ENCODE measurements at regions not wholly inside any gene's neighbourhood (a gene's known extent, or its start where the extent isn't known, plus 50 kb on each side); places are given as distances from the start of the nearest gene placed in this dataset.
A peak's percentile ranks its signal among the peaks of the same experiment; 100 is the strongest.

DNA sequence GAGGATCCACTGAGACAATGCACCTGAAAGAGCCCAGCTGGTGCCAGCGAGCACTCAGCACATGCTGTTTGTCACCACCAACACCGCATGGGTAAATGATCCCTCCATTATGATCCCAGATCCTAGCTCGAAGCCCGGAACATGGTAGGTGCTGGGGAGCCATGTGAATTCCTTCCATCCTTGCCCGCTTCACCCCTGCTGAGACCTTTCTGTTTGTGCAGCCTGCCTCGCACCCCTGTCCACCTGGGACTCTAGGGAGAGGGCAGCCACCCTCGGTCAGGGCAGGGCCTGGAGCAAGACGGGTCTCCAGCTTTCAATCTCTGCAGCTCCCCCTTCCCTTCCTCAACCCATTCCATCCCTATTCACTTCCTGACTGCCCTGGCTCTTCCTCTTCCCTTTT is 116.2 kb upstream of the ALX4 start:
- Mint-ChIP-seq H3K36me3 (no peaks in the 10 kb centered on the region), H3K4me3 (no peak overlapping the region), H3K4me1 (peaks cover 11% of the 10 kb centered on the region), H3K27me3 (ENCODE audit: low read depth) (peaks cover 3% of the 10 kb centered on the region), H3K9me3 (no peaks in the 10 kb centered on the region), H3K27ac (no peak overlapping the region)
- TF ChIP-seq ZNF423 (CRISPR knock-in tag; IDR thresholded peaks at IDR 0.05) = no peak
- TF ChIP-seq, protein P1, sequence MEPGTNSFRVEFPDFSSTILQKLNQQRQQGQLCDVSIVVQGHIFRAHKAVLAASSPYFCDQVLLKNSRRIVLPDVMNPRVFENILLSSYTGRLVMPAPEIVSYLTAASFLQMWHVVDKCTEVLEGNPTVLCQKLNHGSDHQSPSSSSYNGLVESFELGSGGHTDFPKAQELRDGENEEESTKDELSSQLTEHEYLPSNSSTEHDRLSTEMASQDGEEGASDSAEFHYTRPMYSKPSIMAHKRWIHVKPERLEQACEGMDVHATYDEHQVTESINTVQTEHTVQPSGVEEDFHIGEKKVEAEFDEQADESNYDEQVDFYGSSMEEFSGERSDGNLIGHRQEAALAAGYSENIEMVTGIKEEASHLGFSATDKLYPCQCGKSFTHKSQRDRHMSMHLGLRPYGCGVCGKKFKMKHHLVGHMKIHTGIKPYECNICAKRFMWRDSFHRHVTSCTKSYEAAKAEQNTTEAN (CRISPR knock-in tag; IDR thresholded peaks at IDR 0.05) = no peak
- ChIA-PET CTCF (interaction anchor here (0.6 to 2.2 kb wide), 10 partner anchors 10 to 148 kb away, joined by 3 to 11 read pairs (median 5); no protein-coding TSS in a partner anchor), POLR2A (interaction anchor here (0.5 kb wide), 1 partner anchor 188 kb away, joined by 3 read pairs; no protein-coding TSS in a partner anchor)
- ATAC-seq = no peak
- no peak for DNase-seq (ENCODE audit: low spot score)

DNA sequence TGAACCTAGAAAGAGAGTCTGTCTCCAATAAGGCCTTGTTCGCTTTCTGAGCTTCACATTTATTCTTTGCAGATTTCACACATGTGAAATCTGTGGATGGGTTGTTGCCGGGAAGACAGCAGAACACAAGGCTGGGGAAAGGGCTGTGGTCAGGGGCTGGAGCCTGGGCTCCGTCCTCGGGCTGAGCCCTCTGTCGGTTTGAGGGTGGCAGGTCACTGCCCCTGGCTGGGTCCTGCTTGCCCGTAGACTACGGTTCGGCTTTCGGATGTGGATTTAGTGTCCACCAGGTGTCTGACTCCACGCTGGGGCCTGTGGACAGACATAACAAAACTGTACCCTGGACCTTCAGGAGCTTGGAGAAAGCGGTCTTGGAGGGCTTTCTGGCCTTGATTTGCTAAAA is 117.0 kb upstream of the ALX4 start:
- no peaks in the 10 kb centered on the region for H3K9me3 Mint-ChIP-seq
- no peak for TF ChIP-seq EMX1 (CRISPR knock-in tag; IDR thresholded peaks at IDR 0.05)
- no peak for TF ChIP-seq SP1 (CRISPR knock-in tag; conservative IDR thresholded peaks at IDR 0.05)
- TF ChIP-seq, protein P2, sequence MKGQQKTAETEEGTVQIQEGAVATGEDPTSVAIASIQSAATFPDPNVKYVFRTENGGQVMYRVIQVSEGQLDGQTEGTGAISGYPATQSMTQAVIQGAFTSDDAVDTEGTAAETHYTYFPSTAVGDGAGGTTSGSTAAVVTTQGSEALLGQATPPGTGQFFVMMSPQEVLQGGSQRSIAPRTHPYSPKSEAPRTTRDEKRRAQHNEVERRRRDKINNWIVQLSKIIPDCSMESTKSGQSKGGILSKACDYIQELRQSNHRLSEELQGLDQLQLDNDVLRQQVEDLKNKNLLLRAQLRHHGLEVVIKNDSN (CRISPR knock-in tag; IDR thresholded peaks at IDR 0.05) = no peak
- no peak for TF ChIP-seq SMAD3 (CRISPR knock-in tag; IDR thresholded peaks at IDR 0.05; ENCODE audit: borderline replicate concordance)
- TF ChIP-seq, protein P3, sequence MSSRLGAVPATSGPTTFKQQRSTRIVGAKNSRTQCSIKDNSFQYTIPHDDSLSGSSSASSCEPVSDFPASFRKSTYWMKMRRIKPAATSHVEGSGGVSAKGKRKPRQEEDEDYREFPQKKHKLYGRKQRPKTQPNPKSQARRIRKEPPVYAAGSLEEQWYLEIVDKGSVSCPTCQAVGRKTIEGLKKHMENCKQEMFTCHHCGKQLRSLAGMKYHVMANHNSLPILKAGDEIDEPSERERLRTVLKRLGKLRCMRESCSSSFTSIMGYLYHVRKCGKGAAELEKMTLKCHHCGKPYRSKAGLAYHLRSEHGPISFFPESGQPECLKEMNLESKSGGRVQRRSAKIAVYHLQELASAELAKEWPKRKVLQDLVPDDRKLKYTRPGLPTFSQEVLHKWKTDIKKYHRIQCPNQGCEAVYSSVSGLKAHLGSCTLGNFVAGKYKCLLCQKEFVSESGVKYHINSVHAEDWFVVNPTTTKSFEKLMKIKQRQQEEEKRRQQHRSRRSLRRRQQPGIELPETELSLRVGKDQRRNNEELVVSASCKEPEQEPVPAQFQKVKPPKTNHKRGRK (CRISPR knock-in tag; IDR thresholded peaks at IDR 0.05; ENCODE audit: borderline replicate concordance) = no peak
- TF ChIP-seq, protein P4, sequence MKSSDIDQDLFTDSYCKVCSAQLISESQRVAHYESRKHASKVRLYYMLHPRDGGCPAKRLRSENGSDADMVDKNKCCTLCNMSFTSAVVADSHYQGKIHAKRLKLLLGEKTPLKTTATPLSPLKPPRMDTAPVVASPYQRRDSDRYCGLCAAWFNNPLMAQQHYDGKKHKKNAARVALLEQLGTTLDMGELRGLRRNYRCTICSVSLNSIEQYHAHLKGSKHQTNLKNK (CRISPR knock-in tag; IDR thresholded peaks at IDR 0.05) = no peak
- TF ChIP-seq, protein P5, sequence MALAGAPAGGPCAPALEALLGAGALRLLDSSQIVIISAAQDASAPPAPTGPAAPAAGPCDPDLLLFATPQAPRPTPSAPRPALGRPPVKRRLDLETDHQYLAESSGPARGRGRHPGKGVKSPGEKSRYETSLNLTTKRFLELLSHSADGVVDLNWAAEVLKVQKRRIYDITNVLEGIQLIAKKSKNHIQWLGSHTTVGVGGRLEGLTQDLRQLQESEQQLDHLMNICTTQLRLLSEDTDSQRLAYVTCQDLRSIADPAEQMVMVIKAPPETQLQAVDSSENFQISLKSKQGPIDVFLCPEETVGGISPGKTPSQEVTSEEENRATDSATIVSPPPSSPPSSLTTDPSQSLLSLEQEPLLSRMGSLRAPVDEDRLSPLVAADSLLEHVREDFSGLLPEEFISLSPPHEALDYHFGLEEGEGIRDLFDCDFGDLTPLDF (CRISPR knock-in tag; IDR thresholded peaks at IDR 0.05) = no peak
- TF ChIP-seq NR2C2 (CRISPR knock-in tag; IDR thresholded peaks at IDR 0.05) = no peak
- no peak for TF ChIP-seq NFE2L1 (CRISPR knock-in tag; IDR thresholded peaks at IDR 0.05)
- no peak for TF ChIP-seq ZNF121 (CRISPR knock-in tag; IDR thresholded peaks at IDR 0.05)
- POLR2A ChIA-PET = no interaction called here
- no peak for DNase-seq (ENCODE audit: low spot score)
- CTCF ChIA-PET = interaction anchor here (0.7 to 2.2 kb wide), 24 partner anchors 9 to 448 kb away, joined by 3 to 11 read pairs (median 4); partner anchors contain the start of gene EXT2
- H3K27me3 Mint-ChIP-seq (ENCODE audit: low read depth) = peaks cover 3% of the 10 kb centered on the region
- peaks cover 11% of the 10 kb centered on the region for H3K4me1 Mint-ChIP-seq
- no peaks in the 10 kb centered on the region for H3K36me3 Mint-ChIP-seq
- no peak overlapping the region for H3K4me3 Mint-ChIP-seq
- no peak for ATAC-seq
- no peak overlapping the region for H3K27ac Mint-ChIP-seq

DNA sequence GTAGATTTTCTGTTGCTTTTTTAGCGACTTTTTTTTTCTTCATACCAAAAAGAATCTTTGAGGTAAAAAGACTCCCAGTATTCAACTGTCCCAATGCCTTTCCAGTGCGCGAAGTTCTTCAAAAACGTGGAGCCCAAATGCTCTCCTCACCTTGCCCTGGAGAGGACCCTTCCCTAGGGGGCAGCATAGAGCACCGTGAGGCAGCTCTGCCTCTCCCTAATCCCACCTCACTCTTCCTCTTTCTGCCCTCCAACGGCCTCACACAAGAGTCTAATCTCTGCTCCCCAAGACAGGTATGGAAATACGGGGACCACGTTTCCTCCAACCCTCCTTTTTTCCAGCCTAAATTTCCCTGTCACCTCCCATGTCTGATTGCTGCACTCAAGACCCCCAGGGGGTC is 117.5 kb upstream of the ALX4 start:
- H3K27me3 Mint-ChIP-seq (ENCODE audit: low read depth) = peaks cover 3% of the 10 kb centered on the region
- TF ChIP-seq, protein P6, sequence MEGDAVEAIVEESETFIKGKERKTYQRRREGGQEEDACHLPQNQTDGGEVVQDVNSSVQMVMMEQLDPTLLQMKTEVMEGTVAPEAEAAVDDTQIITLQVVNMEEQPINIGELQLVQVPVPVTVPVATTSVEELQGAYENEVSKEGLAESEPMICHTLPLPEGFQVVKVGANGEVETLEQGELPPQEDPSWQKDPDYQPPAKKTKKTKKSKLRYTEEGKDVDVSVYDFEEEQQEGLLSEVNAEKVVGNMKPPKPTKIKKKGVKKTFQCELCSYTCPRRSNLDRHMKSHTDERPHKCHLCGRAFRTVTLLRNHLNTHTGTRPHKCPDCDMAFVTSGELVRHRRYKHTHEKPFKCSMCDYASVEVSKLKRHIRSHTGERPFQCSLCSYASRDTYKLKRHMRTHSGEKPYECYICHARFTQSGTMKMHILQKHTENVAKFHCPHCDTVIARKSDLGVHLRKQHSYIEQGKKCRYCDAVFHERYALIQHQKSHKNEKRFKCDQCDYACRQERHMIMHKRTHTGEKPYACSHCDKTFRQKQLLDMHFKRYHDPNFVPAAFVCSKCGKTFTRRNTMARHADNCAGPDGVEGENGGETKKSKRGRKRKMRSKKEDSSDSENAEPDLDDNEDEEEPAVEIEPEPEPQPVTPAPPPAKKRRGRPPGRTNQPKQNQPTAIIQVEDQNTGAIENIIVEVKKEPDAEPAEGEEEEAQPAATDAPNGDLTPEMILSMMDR (IDR thresholded peaks at IDR 0.05) = peak; percentile 74
- no peak for TF ChIP-seq TEAD4 (CRISPR knock-in tag; IDR thresholded peaks at IDR 0.05)
- no peak overlapping the region for H3K27ac Mint-ChIP-seq
- POLR2A ChIA-PET = interaction anchor here (0.6 kb wide), 1 partner anchor 889 kb away, joined by 4 read pairs; no protein-coding TSS in a partner anchor
- no peaks in the 10 kb centered on the region for H3K9me3 Mint-ChIP-seq
- H3K4me3 Mint-ChIP-seq = no peak overlapping the region
- H3K36me3 Mint-ChIP-seq = no peaks in the 10 kb centered on the region
- CTCF ChIA-PET = interaction anchor here (0.5 to 2.2 kb wide), 29 partner anchors 8 to 448 kb away, joined by 3 to 11 read pairs (median 4); partner anchors contain the start of gene EXT2
- H3K4me1 Mint-ChIP-seq = peaks cover 11% of the 10 kb centered on the region
- DNase-seq (ENCODE audit: low spot score) (peak; percentile 83), ATAC-seq (peak; percentile 93)
